PC-3 (cell line): ENCODE measurements at regions not wholly inside any gene's neighbourhood (a gene's known extent, or its start where the extent isn't known, plus 50 kb on each side); places are given as distances from the start of the nearest gene placed in this dataset.

Source experiments
- ATAC-seq: fragments of 200-7000 bp; cut with Tn5 transposase; 2 replicates; pipeline ENCODE4 v1.9.1; 2020; ENCODE audit warnings: mild to moderate bottlenecking, moderate library complexity
- BruUV-seq: library from RNA; stranded (reverse); fragments of 400-500 nt; replicated peaks from 2 replicates; lab custom pipeline; 2021; lab: Mats Ljungman, UMichigan
- CTCF ChIA-PET: fragments of 300-600 bp; sonication (Branson Sonifier 250); formaldehyde crosslinking; loops from one replicate; lab custom pipeline; 2022; ENCODE audit warnings: antibody characterized with exemption; lab: Charles Lee
- POLR2A ChIA-PET: fragments of 300-600 bp; sonication (Branson Sonifier 250); formaldehyde crosslinking; loops from one replicate; lab custom pipeline; 2022; ENCODE audit warnings: antibody characterized with exemption; ENCODE audit not compliant: unreplicated experiment; lab: Charles Lee
- DNase-seq: peaks from one replicate; pipeline ENCODE4 v3.0.0-alpha.2; 2015
- H2AFZ ChIP-seq: fragments of 300-600 bp; sonication (generic); 2 replicates; pipeline ENCODE4 v1.6.0; 2016; ENCODE audit warnings: antibody characterized with exemption, low read length
- H3F3A ChIP-seq: fragments of 300-600 bp; sonication (generic); one replicate; pipeline ENCODE4 v1.6.0; 2017; ENCODE audit warnings: antibody characterized with exemption, low read length, control low read depth, mild to moderate bottlenecking; ENCODE audit not compliant: unreplicated experiment
- H3K27ac ChIP-seq: fragments of 300-600 bp; sonication (generic); 2 replicates; pipeline ENCODE4 v1.5.1; 2016; ENCODE audit warnings: mild to moderate bottlenecking, low read length
- H3K27me3 ChIP-seq: fragments of 300-600 bp; sonication (generic); 2 replicates; pipeline ENCODE4 v1.6.1; 2016; ENCODE audit warnings: low read length, mixed read lengths
- H3K36me3 ChIP-seq: fragments of 300-600 bp; sonication (generic); 2 replicates; pipeline ENCODE4 v1.6.1; 2016; ENCODE audit warnings: low read depth, mixed run types, low read length, mixed read lengths
- H3K4me1 ChIP-seq: fragments of 300-600 bp; sonication (generic); 2 replicates; pipeline ENCODE4 v1.5.1; 2016; ENCODE audit warnings: low read length; ENCODE audit not compliant: insufficient read depth
- H3K4me2 ChIP-seq: fragments of 300-600 bp; sonication (generic); 2 replicates; pipeline ENCODE4 v1.6.0; 2016; ENCODE audit warnings: low read length
- H3K4me3 ChIP-seq: fragments of 300-600 bp; sonication (generic); 2 replicates; pipeline ENCODE4 v1.5.1; 2016; ENCODE audit warnings: mild to moderate bottlenecking, low read length, mixed read lengths
- H3K79me2 ChIP-seq: fragments of 300-600 bp; sonication (generic); 2 replicates; pipeline ENCODE4 v1.6.1; 2017; ENCODE audit warnings: low read length, mixed read lengths
- H3K9ac ChIP-seq: fragments of 300-600 bp; sonication (generic); 2 replicates; pipeline ENCODE4 v1.6.0; 2016; ENCODE audit warnings: mild to moderate bottlenecking, low read length
- H3K9me2 ChIP-seq: fragments of 300-600 bp; sonication (generic); replicated peaks from 2 replicates; pipeline ENCODE4 v1.6.1; 2016; ENCODE audit warnings: mixed run types, low read length, mixed read lengths
- H3K9me3 ChIP-seq: fragments of 300-600 bp; sonication (generic); 2 replicates; pipeline ENCODE4 v1.6.1; 2016; ENCODE audit warnings: low read length, mixed read lengths
- H4K20me1 ChIP-seq: fragments of 300-600 bp; sonication (generic); 2 replicates; pipeline ENCODE4 v1.6.1; 2016; ENCODE audit warnings: low read length, mixed read lengths
- EZH2 ChIP-seq: fragments of 300-600 bp; sonication (generic); IDR thresholded peaks from one replicate; pipeline ENCODE4 v1.6.1; 2017; ENCODE audit warnings: antibody characterized with exemption, mild to moderate bottlenecking, low read length; ENCODE audit not compliant: unreplicated experiment
- EZH2phosphoT487 ChIP-seq: fragments of 300-600 bp; sonication (generic); IDR thresholded peaks from 2 replicates; pipeline ENCODE4 v1.6.1; 2018; ENCODE audit warnings: mild to moderate bottlenecking, antibody characterized with exemption, low read length, borderline replicate concordance
- intact Hi-C: fragments of 100-400 bp; cut with micrococcal nuclease; formaldehyde crosslinking; loops from 2 replicates; pipeline ENCODE4 v1.9.0; 2023
- TF ChIP-seq, protein P1 (sequence below): fragments of 300-600 bp; sonication (generic); conservative IDR thresholded peaks from 2 replicates; pipeline ENCODE4 v1.5.1; 2017; ENCODE audit warnings: antibody characterized with exemption, low read depth, mild to moderate bottlenecking, low read length

DNA sequence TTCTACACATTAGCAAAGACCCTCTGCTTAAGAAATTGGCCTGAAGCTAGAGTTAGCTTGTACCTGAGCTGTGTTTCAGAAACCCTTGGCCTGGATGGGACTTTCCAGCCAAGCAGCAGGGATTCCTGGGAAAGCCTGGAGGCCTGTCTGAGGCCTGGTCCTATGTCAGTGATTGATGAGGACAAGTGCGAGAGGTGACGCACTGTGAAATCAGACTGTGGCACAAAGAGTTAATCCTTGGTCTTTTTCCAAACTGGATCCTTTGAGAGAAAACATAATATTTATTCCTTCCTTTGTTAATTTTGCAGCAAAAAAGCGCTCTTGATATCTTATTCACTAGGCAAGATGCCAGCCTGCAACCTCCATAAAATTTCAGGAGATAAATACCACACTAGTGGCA, 225.0 kb upstream of the ATP11B start:
- Histone ChIP-seq H3K4me2 (no peak overlapping the region), H3K27me3 (no peaks in the 10 kb centered on the region), H3K27ac (no peak overlapping the region), H3K9me3 (peaks cover 3% of the 10 kb centered on the region; the same call in 1 of the 2 replicates), H2AFZ (no peak overlapping the region), H3K4me1 (no peaks in the 10 kb centered on the region; the same call in 1 of the 2 replicates), H3K9ac (no peak overlapping the region), H3K36me3 (no peaks in the 10 kb centered on the region), H4K20me1 (no peaks in the 10 kb centered on the region), H3K4me3 (no peak overlapping the region), H3K79me2 (no peaks in the 10 kb centered on the region), H3F3A (no peaks in the 10 kb centered on the region), H3K9me2 (no peaks in the 10 kb centered on the region)
- POLR2A ChIA-PET, result no interaction called here
- TF ChIP-seq EZH2phosphoT487 (no peak), EZH2 (no peak)
- TF ChIP-seq, protein P1, sequence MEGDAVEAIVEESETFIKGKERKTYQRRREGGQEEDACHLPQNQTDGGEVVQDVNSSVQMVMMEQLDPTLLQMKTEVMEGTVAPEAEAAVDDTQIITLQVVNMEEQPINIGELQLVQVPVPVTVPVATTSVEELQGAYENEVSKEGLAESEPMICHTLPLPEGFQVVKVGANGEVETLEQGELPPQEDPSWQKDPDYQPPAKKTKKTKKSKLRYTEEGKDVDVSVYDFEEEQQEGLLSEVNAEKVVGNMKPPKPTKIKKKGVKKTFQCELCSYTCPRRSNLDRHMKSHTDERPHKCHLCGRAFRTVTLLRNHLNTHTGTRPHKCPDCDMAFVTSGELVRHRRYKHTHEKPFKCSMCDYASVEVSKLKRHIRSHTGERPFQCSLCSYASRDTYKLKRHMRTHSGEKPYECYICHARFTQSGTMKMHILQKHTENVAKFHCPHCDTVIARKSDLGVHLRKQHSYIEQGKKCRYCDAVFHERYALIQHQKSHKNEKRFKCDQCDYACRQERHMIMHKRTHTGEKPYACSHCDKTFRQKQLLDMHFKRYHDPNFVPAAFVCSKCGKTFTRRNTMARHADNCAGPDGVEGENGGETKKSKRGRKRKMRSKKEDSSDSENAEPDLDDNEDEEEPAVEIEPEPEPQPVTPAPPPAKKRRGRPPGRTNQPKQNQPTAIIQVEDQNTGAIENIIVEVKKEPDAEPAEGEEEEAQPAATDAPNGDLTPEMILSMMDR, result no peak
- DNase-seq (no peak), ATAC-seq (no peak)
- intact Hi-C loops, result no loop called here
- CTCF ChIA-PET, result no interaction called here
- BruUV-seq, result no TSS peak

DNA sequence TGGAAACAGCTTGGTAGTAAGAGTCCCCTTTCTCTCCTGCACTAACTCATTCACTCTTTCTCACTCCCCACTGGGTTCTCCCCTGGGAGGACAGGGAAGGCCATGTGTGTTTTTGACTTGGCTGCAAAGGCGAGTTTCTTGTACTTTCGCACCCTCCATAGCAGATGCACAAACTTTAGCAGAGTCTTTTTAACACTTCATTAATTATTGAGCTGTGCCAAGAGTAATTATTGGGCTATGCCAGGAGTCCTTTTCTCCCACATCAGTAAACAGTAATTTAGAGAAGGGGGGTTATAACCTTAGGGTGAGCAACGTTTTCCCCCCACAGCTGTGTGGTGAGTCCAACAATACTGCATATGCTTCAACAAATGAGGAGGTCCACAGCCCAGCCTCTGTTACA, 224.4 kb upstream of the ATP11B start:
- ATAC-seq, result no peak
- Histone ChIP-seq H2AFZ (no peak overlapping the region), H3K27me3 (no peaks in the 10 kb centered on the region), H3K9me3 (peaks cover 9% of the 10 kb centered on the region), H3K9ac (no peak overlapping the region), H3K79me2 (no peaks in the 10 kb centered on the region), H3K4me1 (no peaks in the 10 kb centered on the region; the same call in 1 of the 2 replicates), H3K4me2 (no peak overlapping the region), H3K36me3 (no peaks in the 10 kb centered on the region), H3F3A (no peaks in the 10 kb centered on the region), H3K4me3 (no peak overlapping the region), H4K20me1 (no peaks in the 10 kb centered on the region), H3K27ac (no peak overlapping the region), H3K9me2 (no peaks in the 10 kb centered on the region)
- TF ChIP-seq, protein P1, result no peak
- no peak for TF ChIP-seq EZH2phosphoT487
- CTCF ChIA-PET, result no interaction called here
- no peak for DNase-seq
- intact Hi-C loops, result no loop called here
- POLR2A ChIA-PET, result no interaction called here
- BruUV-seq, result no TSS peak

DNA sequence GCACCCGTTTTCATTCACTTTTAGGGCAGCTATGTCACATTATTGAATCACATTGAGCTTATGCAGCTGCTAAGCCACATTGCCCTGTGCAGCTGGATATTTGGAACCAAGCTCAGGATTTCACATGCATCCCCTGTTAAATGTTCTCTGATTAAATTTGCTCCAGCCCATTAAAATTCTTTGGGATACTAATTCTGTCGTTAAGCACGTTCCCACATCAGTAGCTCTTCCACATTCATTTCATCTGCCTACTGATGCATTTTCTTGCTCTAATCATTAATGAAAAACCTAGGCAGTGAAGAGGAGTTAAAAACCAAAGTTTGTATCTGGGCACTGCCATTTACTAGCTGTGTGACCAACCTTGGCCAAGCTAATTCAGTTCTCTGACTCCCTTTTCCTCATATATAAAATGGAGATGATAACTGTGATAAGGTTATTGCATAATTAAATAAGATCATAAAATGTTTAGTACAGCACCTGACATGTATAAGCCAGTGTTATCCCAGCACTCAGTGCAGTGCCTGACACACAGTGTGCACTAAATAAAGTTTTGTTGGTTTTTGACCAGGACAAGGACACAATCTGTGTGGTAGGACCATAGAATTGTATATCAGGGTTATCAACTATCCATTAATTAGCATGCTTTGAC, 222.2 kb upstream of the ATP11B start:
- Histone ChIP-seq H3K9me3 (peaks cover 14% of the 10 kb centered on the region), H3K4me1 (no peaks in the 10 kb centered on the region), H3K9me2 (no peaks in the 10 kb centered on the region), H4K20me1 (no peaks in the 10 kb centered on the region), H3K9ac (no peak overlapping the region), H3K79me2 (no peaks in the 10 kb centered on the region), H3K36me3 (no peaks in the 10 kb centered on the region), H3K4me3 (no peak overlapping the region), H2AFZ (no peak overlapping the region), H3K4me2 (no peak overlapping the region), H3K27me3 (no peaks in the 10 kb centered on the region), H3K27ac (no peak overlapping the region), H3F3A (no peaks in the 10 kb centered on the region)
- intact Hi-C loops, result no loop called here
- no TSS peak for BruUV-seq
- ChIA-PET CTCF (no interaction called here), POLR2A (no interaction called here)
- TF ChIP-seq EZH2phosphoT487 (no peak), EZH2 (no peak)
- TF ChIP-seq, protein P1, result no peak
- no peak for DNase-seq
- no peak for ATAC-seq
